ENCODE measurements at regions not wholly inside any gene's neighbourhood (a gene's known extent, or its start where the extent isn't known, plus 50 kb on each side); places are given as distances from the start of the nearest gene placed in this dataset.
"Not testable (repeated sequence)": the region's sequence is repeated elsewhere in the genome, so short reads cannot be mapped to it uniquely, and the experiment has no call there.

DNA sequence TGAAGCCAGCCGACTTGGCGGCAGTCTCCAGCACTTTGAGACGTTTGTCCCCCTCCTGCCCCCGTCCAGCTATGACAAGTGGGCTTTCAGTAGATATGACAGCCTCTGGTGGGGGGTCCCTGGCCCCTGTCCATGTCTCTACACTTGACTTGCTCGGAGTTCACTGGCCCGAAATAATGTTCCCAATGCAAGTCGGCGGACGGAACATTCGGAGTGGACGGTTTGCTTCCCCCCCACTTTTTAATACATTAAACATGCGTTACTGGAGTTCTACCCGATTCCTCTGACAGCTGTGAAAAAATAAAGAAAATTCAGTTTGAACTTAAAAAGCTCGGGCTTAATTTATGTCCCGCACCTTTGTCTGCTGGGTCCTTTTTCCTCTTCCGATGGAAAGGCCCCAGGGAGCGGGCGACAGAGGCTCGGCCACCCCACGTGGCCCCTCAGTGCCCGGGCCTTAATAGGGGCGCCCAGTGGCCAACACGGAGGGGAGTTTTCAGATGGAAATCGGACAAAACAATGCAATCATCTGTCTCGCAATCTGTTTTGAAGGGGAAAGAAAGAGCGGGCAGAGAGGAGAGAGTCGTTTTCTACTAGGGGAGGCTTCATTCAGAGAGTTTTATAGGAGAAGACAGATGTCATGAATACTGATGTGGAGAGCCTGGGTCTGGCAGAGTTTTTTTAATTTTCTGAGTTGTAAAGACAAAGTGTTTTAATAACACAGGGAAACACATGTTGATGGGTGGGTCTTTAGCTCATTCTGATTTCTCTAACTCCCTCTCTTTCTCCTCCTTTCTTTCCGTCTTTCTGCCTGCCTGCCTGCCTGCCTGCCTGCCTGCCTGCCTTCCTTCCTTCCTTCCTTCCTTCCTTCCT, 50.2 kb downstream of the SMIM38 start:
- intact Hi-C loops (cut with DNase I): no loop called here
- no peak for TF ChIP-seq CTCF (IDR thresholded peaks at IDR 0.05)
- H3K9me3 ChIP-seq: no peaks in the 10 kb centered on the region
- no peak overlapping the region for H3K27ac ChIP-seq
- H3K36me3 ChIP-seq: no peaks in the 10 kb centered on the region
- ATAC-seq (no peak), DNase-seq (no peak)
- H3K4me1 ChIP-seq: no peaks in the 10 kb centered on the region
- no peak overlapping the region for H3K4me3 ChIP-seq
- no peaks in the 10 kb centered on the region for H3K27me3 ChIP-seq

DNA sequence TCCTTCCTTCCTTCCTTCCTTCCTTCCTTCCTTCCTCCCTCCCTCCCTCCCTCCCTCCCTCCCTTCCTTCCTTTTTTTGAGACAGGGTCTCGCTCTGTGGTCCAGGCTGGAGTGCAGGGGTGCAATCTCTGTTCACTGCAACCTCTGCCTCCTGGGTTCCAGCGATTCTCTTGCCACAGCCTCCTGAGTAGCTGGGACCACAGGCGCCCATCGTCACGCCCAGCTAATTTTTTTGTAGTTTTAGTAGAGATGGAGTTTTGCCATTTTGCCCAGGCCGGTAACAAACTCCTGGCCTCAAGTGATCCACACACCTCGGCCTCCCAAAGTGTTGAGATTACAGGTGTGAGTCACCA, 50.9 kb downstream of the SMIM38 start:
- H3K36me3 ChIP-seq; H3K4me1 ChIP-seq; intact Hi-C loops (cut with DNase I); H3K9me3 ChIP-seq; H3K27me3 ChIP-seq; ATAC-seq; H3K4me3 ChIP-seq; DNase-seq: not testable (repeated sequence)
- peak overlapping the region; percentile 51 for H3K27ac ChIP-seq

DNA sequence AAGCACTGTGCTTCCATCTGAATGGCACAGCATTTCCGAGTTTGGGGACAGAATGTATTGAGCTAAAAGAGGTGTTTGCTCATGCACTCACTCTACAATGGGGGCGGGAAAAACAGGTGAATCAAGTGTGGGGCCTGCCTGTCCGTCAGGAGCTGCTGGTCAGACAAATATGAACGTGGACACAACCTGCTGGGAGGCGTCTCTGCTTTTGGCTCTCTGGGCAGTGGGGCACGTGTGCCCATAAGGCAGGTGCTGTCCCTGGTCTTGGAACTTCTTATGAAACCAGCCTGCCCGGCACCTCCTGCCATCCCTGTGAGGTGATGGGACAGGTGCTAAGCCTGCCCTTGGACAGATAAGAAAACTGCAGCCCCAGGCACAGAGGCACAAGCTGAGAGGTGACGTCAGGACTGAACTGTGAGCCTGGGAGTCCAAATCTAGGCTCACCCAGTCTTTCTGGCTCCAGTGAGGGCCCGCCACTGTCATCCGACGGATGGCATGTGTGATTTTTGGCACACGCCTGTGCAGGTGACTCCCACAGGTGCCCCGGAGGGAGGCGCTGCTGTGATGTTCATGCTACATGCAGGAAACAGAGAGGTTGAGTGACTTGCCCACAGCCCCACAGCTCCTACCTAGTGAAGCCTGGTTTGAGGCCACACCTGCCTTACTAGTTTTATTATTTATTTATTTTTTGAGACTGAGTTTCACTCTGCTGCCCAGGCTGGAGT, 51.6 kb downstream of the SMIM38 start:
- DNase-seq (peak; percentile 75), ATAC-seq (peak; percentile 83)
- intact Hi-C loops (cut with DNase I): no loop called here
- Histone ChIP-seq H3K27me3 (peaks cover 2% of the 10 kb centered on the region), H3K9me3 (no peaks in the 10 kb centered on the region), H3K4me1 (no peaks in the 10 kb centered on the region), H3K27ac (peak overlapping the region; percentile 51), H3K4me3 (no peak overlapping the region), H3K36me3 (no peaks in the 10 kb centered on the region)
- no peak for TF ChIP-seq CTCF (IDR thresholded peaks at IDR 0.05)

DNA sequence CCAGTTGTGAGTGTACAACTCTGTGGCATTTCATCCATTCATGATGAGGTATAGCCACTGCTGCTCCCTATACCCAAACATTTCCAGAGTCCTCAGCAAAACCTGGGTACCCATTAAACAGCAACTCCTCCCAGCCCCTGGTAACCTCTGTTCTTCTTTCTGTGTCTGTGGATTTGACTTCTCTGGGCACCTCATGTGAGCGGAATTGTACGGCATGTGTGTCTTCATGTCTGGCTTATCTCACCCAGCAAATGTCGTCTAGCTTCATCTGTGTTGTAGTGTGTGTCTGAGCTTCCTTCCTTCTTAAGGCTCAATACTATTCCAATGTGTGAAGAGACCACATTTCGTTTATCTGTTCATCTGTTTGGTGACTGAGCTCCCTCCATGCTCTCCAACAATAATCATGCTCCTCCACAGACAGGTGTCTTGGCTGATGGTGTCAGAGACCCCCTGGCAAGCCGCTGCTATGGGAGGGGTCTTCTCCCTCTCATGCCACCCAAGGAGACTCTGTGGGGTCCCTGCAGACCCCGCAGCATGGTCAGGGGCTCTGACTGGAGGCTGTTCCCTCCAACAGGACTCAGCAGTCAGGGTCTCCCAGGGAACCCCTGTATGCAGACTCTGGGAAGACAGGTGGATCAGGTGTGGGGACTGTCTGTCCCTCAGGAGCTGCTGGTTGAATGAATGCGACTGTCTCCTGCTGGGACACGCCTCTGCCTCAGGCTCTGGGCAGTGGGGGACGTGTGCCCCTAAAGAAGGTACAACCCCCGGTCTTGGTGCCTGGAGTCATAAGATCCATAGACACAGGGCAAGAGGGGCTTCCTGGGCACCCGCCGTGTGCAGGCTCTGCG, 52.7 kb downstream of the SMIM38 start:
- no peak overlapping the region for H3K4me3 ChIP-seq
- H3K4me1 ChIP-seq: no peaks in the 10 kb centered on the region
- intact Hi-C loops (cut with DNase I): no loop called here
- no peak for TF ChIP-seq CTCF (IDR thresholded peaks at IDR 0.05)
- peaks cover 6% of the 10 kb centered on the region for H3K27me3 ChIP-seq
- no peaks in the 10 kb centered on the region for H3K9me3 ChIP-seq
- H3K27ac ChIP-seq: no peak overlapping the region
- H3K36me3 ChIP-seq: no peaks in the 10 kb centered on the region
- ATAC-seq (no peak), DNase-seq (no peak)

GRCh38 chr11:69209038-69209350, 53.3 kb downstream of the SMIM38 start:
- H3K9me3 ChIP-seq: no peaks in the 10 kb centered on the region
- TF ChIP-seq CTCF (IDR thresholded peaks at IDR 0.05): no peak
- no peaks in the 10 kb centered on the region for H3K4me1 ChIP-seq
- intact Hi-C loops (cut with DNase I): no loop called here
- peaks cover 6% of the 10 kb centered on the region for H3K27me3 ChIP-seq
- no peaks in the 10 kb centered on the region for H3K36me3 ChIP-seq
- DNase-seq: peak; percentile 54
- ATAC-seq: no peak
- no peak overlapping the region for H3K4me3 ChIP-seq
- H3K27ac ChIP-seq: no peak overlapping the region

All from upper lobe of right lung (tissue), 1 donor.